ENCODE measurements at regions not wholly inside any gene's neighbourhood (a gene's known extent, or its start where the extent isn't known, plus 50 kb on each side); places are given as distances from the start of the nearest gene placed in this dataset.
"Not testable (repeated sequence)": the region's sequence is repeated elsewhere in the genome, so short reads cannot be mapped to it uniquely, and the experiment has no call there.

DNA sequence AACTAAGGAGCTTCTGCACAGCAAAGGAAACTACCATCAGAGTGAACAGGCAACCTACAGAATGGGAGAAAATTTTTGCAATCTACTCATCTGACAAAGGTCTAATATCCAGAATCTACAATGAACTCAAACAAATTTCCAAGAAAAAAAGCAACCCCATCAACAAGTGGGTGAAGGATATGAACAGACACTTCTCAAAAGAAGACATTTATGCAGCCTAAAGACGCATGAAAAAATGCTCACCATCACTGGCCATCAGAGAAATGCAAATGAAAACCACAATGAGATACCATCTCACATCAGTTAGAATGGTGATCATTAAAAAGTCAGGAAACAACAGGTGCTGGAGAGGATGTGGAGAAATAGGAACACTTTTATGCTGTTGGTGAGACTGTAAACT, 170.1 kb upstream of the MTMR8 start:
- TF ChIP-seq, protein P1, sequence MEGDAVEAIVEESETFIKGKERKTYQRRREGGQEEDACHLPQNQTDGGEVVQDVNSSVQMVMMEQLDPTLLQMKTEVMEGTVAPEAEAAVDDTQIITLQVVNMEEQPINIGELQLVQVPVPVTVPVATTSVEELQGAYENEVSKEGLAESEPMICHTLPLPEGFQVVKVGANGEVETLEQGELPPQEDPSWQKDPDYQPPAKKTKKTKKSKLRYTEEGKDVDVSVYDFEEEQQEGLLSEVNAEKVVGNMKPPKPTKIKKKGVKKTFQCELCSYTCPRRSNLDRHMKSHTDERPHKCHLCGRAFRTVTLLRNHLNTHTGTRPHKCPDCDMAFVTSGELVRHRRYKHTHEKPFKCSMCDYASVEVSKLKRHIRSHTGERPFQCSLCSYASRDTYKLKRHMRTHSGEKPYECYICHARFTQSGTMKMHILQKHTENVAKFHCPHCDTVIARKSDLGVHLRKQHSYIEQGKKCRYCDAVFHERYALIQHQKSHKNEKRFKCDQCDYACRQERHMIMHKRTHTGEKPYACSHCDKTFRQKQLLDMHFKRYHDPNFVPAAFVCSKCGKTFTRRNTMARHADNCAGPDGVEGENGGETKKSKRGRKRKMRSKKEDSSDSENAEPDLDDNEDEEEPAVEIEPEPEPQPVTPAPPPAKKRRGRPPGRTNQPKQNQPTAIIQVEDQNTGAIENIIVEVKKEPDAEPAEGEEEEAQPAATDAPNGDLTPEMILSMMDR (IDR thresholded peaks at IDR 0.05; ENCODE audit: borderline replicate concordance, extremely low read depth, low read length, poor library complexity, severe bottlenecking): not testable (repeated sequence)
- not testable (repeated sequence) for TF ChIP-seq EZH2 (IDR thresholded peaks at IDR 0.05; ENCODE audit: borderline replicate concordance, low read depth, low read length, severe bottlenecking)
